NOMO-1 treated with DMSO at 0.1 percent for 48 hours (cell line): ENCODE measurements at regions not wholly inside any gene's neighbourhood (a gene's known extent, or its start where the extent isn't known, plus 50 kb on each side); places are given as distances from the start of the nearest gene placed in this dataset.
"Not testable (repeated sequence)": the region's sequence is repeated elsewhere in the genome, so short reads cannot be mapped to it uniquely, and the experiment has no call there.

Experiments used
- DNase-seq: peaks from one replicate; lab custom pipeline; 2025; ENCODE audit not compliant: unreplicated experiment; lab: John Stamatoyannopoulos, UW

GRCh38 chr14:53857625-53858344 is 98.8 kb downstream of the BMP4 start:
- no peak for DNase-seq

GRCh38 chr14:53855574-53855973 is 101.1 kb downstream of the BMP4 start:
- no peak for DNase-seq

DNA sequence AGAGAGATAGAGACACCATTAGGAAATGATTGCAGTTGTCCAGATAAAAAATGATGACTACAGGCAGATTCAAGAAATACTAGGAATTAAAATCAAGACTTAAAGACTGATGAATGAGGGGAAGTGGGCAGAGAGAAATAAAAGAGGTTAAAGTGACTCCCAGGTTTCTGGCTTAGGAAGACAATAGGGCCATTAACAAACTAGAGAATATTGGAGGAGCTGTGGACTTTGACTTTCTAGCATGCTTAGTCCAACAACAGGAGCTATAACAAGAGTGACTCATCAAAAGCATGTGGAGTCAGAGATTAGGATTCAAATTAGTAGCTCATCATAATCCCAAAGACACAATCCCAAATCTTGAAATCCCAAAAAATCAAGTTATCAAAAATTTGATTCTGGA is 101.5 kb downstream of the BMP4 start:
- DNase-seq = no peak

DNA sequence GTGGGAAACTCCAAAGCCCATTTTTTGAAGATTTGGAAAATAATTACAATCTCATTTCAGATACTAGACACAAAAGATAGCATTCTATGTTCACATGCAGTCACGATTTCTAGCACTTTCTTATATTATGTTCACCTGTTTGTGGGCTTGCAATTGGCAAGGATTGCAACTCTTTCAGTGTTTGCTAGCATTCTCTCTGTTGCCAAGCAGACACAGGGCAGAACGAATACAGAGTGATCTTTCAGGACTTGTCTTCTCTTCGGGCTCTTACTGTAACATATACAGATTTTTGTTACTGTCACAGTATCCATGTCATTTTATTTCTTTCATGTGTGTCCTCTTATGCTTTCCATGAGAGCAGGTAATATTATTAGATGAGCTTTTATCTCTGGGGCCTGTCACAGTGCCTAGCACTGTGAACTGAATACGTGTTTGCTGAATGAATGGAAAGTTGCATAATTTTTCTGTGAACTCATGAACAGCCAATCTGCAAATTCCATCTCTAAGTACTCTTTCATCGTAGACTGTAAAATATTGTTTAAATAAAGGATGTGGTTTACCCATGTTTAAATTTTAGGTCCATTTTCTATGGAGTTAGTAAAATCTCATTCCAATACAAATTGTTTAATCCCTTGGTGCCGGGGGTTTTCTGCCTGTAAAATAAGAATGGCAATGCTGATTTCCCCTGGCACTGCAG is 105.1 kb downstream of the BMP4 start:
- DNase-seq = no peak

- DNase-seq = no peak
Observed at GRCh38 chr14:53850714-53851296, 105.8 kb downstream of the BMP4 start.

DNA sequence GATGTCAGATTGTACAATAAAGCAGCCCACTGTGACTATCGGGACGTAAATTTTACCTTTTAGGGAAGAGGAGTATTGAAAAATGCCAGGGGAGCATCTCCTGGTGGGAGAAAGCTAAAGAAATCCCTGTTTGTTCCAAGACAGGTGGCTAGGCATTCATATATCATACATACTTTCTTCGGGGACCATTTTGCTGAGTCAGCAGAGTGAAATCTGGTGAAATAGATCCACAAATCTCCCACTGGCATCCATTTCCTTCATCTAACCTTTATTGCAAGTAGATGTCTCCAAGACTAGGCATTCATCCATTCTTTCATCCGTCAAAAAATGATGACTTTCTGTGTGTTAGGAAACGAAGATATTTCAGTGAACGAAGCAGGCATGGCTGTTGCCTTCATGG is 107.1 kb downstream of the BMP4 start:
- no peak for DNase-seq

DNA sequence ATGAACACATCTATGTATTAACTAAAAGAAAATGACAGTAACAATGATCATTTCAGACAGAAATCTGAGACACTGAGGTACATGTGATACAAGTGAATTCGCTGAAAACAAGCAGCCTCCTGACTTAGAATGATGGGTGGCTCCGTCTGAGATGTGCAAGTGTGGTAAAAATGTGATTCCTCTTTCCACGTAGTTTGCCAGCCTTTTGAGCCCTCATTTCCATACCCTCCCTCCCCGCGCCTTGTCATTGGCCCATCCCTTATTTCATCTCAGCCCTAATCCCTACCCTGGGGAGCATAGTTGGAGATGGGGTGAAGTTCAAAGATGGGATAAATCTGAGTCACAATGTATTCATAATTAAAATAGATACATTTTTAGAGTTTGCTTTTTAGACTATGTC is 107.8 kb downstream of the BMP4 start:
- no peak for DNase-seq

DNA sequence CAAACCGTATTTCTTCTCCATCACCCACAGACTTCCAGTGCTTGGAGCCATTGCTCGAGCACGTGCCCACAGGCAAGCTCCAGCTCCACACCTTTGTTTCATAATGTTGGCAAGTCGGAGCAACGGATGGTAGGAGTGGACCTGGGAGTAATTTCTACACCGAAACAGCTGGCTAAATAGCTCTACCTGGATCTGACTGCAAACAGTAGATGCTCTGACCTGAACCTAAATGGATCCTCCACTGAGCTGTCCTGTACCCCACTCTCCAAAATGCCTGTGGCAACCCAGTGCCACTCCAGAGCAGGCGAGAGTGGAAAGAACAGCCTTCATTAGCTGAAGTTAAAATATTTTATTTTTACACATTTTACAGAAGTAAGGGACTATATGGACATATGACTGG is 108.7 kb downstream of the BMP4 start:
- no peak for DNase-seq

GRCh38 chr14:53847057-53847456 is 109.6 kb downstream of the BMP4 start:
- no peak for DNase-seq

DNA sequence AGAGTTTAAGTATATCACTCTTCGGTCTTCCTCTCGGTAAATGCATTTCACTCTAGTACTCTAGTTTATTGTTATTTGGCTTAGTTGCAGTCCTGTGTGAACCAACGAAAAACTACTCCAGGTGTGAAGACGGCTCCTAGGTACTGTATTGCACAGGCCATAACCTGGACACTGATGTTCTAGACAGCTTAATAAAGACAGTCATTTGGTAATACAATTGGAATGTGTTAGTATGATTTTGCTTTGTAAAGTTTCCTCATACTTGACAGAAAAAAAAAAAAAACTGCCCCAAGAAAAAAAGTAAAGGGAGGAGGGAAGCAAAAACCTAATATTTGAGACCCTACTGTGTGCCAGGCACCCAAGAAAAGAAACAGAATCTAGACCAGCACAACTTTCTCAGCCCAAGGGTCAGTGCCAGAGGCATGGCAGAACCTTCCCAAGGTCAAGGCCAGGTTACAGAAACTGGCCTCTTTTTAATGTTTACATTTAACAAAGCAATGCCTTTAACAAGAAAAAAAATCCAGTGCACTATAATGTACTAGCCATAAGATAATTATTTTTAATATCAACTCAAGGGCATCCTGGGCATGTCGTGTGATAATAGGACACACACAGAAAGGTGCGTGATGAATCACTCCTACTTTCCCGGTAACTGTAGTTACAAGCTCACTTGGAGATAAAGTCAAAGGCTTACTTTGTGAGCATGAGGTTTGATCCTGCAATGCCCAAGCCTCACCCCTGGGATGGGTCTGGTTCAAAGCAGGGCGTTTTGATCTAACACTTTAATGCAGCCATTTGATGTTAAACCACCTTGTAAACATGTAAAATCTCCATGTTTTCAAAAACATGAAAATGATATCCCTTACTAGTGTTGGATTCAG is 110.6 kb downstream of the BMP4 start:
- DNase-seq = no peak

GRCh38 chr14:53842938-53843337 is 113.7 kb downstream of the BMP4 start:
- no peak for DNase-seq

- DNase-seq = no peak
Observed at GRCh38 chr14:53841109-53842099, 115.2 kb downstream of the BMP4 start.

DNA sequence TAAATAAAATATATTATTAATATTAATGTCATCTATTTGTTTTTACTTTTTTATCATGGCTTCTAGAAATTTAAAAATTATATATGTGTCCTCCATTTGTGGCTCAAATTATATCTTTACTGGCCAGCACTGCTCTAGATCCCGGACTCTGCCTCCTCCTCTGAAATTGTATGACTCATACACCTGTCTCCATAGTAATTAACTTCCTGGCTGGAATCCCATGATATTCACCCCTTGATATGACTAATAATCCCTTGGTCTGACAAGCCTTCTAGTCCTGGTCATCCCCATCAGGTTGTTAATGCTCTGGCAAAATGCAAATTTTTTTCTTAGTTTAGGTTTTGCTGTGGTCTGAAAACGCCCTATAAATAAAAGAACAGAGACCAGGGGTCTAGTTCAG is 116.2 kb downstream of the BMP4 start:
- DNase-seq = no peak

DNA sequence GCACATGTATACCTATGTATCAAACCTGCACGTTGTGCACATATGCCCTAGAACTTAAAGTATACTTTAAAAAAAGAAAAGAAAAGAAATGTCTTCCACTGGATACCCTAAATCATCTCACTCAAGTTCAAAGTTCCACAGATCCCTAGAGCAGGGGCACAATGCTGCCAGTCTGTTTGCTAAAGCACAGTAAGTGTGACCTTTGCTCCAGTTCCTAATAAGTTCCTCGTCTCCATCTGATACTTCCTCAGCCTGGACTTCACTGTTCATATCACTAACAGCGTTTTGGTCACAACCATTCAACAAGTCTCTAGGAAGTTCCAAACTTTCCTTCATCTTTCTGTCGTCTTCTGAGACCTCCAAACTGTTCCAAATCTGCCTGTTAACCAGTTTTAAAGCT is 118.3 kb downstream of the BMP4 start:
- DNase-seq = no peak

DNA sequence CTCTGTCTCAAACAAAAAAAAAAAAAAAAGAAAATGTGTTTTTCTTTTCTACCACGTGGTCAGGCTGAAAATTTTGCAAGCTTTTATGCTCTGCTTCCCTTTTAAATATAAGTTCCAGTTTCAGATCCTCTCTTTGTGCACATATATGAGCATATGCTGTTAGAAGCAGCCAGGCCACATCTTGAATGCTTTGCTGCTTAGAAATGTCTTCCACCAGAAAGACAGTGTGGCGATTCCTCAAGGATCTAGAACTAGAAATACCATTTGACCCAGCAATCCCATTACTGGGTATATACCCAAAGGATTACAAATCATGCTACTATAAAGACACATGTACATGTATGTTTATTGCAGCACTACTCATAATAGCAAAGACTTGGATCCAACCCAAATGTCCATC is 119.0 kb downstream of the BMP4 start:
- DNase-seq = not testable (repeated sequence)

DNA sequence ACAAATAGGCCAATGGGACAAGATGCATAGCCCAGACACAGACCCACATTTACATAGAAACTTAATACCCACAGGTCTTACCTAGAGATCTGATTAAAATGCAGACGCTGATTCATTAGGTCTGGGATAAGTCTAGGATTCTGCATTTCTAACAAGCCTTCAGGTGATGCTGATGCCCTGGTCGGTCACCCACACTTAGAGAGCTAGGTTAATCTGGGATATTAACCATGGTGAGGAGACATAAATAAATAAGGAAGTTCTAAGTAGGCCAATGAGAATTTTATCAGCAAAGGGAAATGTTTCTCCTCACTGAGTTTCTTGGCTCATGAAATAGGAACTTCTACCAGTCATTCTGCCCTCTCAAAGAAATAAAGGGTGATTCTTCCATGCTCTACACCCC is 120.1 kb downstream of the BMP4 start:
- DNase-seq = no peak

GRCh38 chr14:53828820-53829219 is 127.8 kb downstream of the BMP4 start:
- DNase-seq = no peak

- peak; percentile 14 for DNase-seq
Observed at GRCh38 chr14:53824061-53824460, 132.6 kb downstream of the BMP4 start.

- DNase-seq = no peak
Observed at GRCh38 chr14:53814392-53814791, 142.2 kb downstream of the BMP4 start.

- DNase-seq = no peak
Observed at GRCh38 chr14:53810221-53810620, 146.4 kb downstream of the BMP4 start.
